ENCODE measurements at regions not wholly inside any gene's neighbourhood (a gene's known extent, or its start where the extent isn't known, plus 50 kb on each side); places are given as distances from the start of the nearest gene placed in this dataset.

GRCh38 chr2:172260336-172260735 is 157.6 kb upstream of the DLX2 start:
- no peak for TF ChIP-seq CTCF (IDR thresholded peaks at IDR 0.05; ENCODE audit: low read depth, low read length, poor library complexity, severe bottlenecking)
- no peak for TF ChIP-seq EZH2phosphoT487 (IDR thresholded peaks at IDR 0.05; ENCODE audit: borderline replicate concordance, low read length)
